ENCODE measurements at regions not wholly inside any gene's neighbourhood (a gene's known extent, or its start where the extent isn't known, plus 50 kb on each side); places are given as distances from the start of the nearest gene placed in this dataset.

GRCh38 chr5:8288897-8289516 lies 420.1 kb downstream of the MTRR start:
- Histone ChIP-seq H3K27me3 (replicated peaks; ENCODE audit: control insufficient read depth, insufficient read depth, low read length) (no peaks in the 10 kb centered on the region), H3K36me3 (ENCODE audit: control insufficient read depth, insufficient read depth, low read length) (no peaks in the 10 kb centered on the region), H3K4me3 (replicated peaks; ENCODE audit: low read depth, low read length) (no peak overlapping the region)
- no peak for TF ChIP-seq CTCF (IDR thresholded peaks at IDR 0.05; ENCODE audit: insufficient read depth, low read length, poor library complexity, severe bottlenecking)
- DNase-seq (ENCODE audit: extremely low read depth, insufficient read length), result no peak

DNA sequence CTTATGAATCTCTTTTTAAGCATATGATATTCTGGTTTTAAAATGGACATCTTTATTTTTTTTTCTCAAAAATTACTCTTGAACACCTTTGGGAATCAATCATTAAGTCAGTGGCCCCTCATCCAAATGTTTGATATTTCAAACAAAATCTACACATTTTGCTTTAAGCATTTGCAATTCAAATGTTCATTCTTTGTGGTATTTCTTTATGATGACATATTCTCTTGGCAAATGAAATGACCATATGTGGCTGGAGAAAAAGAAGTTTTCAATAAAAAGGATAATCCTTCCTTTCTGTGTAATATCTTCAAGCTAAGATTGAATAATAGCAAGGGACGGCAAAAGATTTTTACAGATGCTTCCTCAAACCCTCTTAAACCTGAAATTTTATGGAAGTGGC lies 420.8 kb downstream of the MTRR start:
- Histone ChIP-seq H3K27me3 (replicated peaks; ENCODE audit: control insufficient read depth, insufficient read depth, low read length) (no peaks in the 10 kb centered on the region), H3K36me3 (ENCODE audit: control insufficient read depth, insufficient read depth, low read length) (no peaks in the 10 kb centered on the region), H3K4me3 (replicated peaks; ENCODE audit: low read depth, low read length) (no peak overlapping the region)
- DNase-seq (ENCODE audit: extremely low read depth, insufficient read length), result no peak
- TF ChIP-seq CTCF (IDR thresholded peaks at IDR 0.05; ENCODE audit: insufficient read depth, low read length, poor library complexity, severe bottlenecking), result no peak

DNA sequence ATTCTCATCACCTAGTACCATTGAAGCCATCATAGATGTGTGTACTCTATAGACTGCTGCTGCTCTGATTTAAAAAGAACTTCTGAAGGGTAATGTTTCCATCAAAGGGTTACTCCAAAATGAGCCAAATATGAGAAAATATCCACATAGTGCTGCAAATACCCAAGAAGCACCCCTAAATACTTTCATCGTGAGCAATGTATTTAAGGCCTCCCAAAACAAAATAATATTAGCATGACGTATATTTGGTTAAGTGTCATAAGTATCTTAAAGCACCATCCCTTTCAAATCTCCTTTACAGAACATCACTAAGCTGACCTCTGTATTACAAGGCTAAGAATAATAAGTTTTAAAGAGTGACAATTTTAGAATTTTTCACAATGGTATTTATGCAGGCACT lies 421.8 kb downstream of the MTRR start:
- no peak for DNase-seq (ENCODE audit: extremely low read depth, insufficient read length)
- Histone ChIP-seq H3K4me3 (replicated peaks; ENCODE audit: low read depth, low read length) (no peak overlapping the region), H3K36me3 (ENCODE audit: control insufficient read depth, insufficient read depth, low read length) (no peaks in the 10 kb centered on the region), H3K27me3 (replicated peaks; ENCODE audit: control insufficient read depth, insufficient read depth, low read length) (no peaks in the 10 kb centered on the region)
- TF ChIP-seq CTCF (IDR thresholded peaks at IDR 0.05; ENCODE audit: insufficient read depth, low read length, poor library complexity, severe bottlenecking), result no peak

DNA sequence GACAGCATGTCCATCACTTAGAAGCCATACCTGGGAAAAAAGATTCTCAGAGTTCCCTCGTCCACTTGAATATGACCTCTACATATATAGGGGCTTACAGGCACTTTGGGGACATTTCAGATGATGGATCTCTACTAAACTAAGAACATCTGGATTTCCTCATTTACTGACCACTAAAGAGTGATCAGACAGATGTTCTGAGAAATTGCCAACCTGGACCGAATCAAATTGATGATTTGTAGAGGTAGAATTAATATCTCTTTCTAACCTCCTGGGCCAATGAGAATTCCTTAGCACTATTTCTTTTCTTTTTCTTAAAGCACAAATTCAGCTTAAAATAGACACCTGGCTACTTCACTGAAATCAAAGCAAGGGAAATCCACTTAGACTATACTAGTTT lies 422.7 kb downstream of the MTRR start:
- Histone ChIP-seq H3K4me3 (replicated peaks; ENCODE audit: low read depth, low read length) (no peak overlapping the region), H3K36me3 (ENCODE audit: control insufficient read depth, insufficient read depth, low read length) (no peaks in the 10 kb centered on the region), H3K27me3 (replicated peaks; ENCODE audit: control insufficient read depth, insufficient read depth, low read length) (no peaks in the 10 kb centered on the region)
- TF ChIP-seq CTCF (IDR thresholded peaks at IDR 0.05; ENCODE audit: insufficient read depth, low read length, poor library complexity, severe bottlenecking), result no peak
- no peak for DNase-seq (ENCODE audit: extremely low read depth, insufficient read length)

- TF ChIP-seq CTCF (IDR thresholded peaks at IDR 0.05; ENCODE audit: insufficient read depth, low read length, poor library complexity, severe bottlenecking), result no peak
- H3K4me3 ChIP-seq (replicated peaks; ENCODE audit: low read depth, low read length), result no peak overlapping the region
- H3K36me3 ChIP-seq (ENCODE audit: control insufficient read depth, insufficient read depth, low read length), result no peaks in the 10 kb centered on the region
- no peak for DNase-seq (ENCODE audit: extremely low read depth, insufficient read length)
- H3K27me3 ChIP-seq (replicated peaks; ENCODE audit: control insufficient read depth, insufficient read depth, low read length), result no peaks in the 10 kb centered on the region
These were observed 426.2 kb downstream of the MTRR start for GRCh38 chr5:8295141-8295540.

DNA sequence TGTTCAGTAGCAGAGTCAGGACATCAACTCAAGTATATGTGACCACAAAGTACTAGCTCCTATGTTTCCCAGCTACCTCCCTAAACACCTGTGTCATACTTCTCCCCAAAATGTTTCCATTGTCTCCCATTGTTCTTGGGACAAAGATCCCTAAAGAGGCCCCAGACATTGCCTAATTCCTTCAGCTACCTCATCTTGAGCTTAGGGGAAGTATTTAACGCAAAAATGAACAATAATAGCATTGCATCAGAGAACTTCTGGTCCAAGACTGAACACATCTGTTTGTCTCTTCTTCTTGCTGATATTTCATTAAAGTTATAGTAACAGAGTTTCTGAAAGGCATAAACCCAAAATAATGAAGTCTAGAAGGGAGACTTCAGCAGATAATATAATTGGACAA lies 430.8 kb downstream of the MTRR start:
- Histone ChIP-seq H3K36me3 (ENCODE audit: control insufficient read depth, insufficient read depth, low read length) (no peaks in the 10 kb centered on the region), H3K4me3 (replicated peaks; ENCODE audit: low read depth, low read length) (no peak overlapping the region), H3K27me3 (replicated peaks; ENCODE audit: control insufficient read depth, insufficient read depth, low read length) (no peaks in the 10 kb centered on the region)
- TF ChIP-seq CTCF (IDR thresholded peaks at IDR 0.05; ENCODE audit: insufficient read depth, low read length, poor library complexity, severe bottlenecking), result no peak
- DNase-seq (ENCODE audit: extremely low read depth, insufficient read length), result no peak

Measured in GM06990 (cell line).